Upper lobe of left lung (tissue), 4 donors: ENCODE measurements at regions not wholly inside any gene's neighbourhood (a gene's known extent, or its start where the extent isn't known, plus 50 kb on each side); places are given as distances from the start of the nearest gene placed in this dataset.

ENCODE experiments used
- POLR2A ChIP-seq, 4 donors: fragments of 450-650 bp; IDR thresholded peaks; one replicate each; pipeline ENCODE4 v1.5.1; 2016 to 2017; ENCODE audit warnings: antibody characterized with exemption in 4 of 4, mild to moderate bottlenecking in 2 of 4
- TF ChIP-seq, protein P1 (sequence below), 6 experiments: fragments of 450-650 bp in 4 of 6; fragments of 200-600 bp in 2 of 6; sonication (generic) in 2 of 6; IDR thresholded peaks; one replicate each; pipeline ENCODE4 v1.5.1; 2016 to 2019; ENCODE audit warnings: antibody characterized with exemption in 6 of 6

DNA sequence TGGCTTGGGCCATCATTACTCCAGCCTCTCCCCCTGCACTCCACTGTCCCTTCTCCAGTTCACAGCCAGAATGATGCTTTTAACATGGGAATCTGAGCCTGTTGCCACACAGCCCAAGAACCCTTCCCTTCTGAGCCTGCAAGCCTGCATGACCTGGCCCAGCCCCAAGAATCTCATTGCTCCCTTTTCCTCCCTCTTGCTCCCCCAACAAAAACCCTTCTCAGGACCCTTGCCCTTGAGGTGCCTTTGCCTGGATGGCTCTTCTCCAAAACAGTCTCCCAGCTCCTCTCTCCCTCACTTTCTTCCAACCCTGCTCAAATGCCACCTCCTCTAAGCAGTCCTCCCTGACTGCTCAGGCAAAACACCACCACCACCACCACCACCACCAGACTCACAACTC lies 157.2 kb downstream of the ANKRD60 start:
- TF ChIP-seq, protein P1, sequence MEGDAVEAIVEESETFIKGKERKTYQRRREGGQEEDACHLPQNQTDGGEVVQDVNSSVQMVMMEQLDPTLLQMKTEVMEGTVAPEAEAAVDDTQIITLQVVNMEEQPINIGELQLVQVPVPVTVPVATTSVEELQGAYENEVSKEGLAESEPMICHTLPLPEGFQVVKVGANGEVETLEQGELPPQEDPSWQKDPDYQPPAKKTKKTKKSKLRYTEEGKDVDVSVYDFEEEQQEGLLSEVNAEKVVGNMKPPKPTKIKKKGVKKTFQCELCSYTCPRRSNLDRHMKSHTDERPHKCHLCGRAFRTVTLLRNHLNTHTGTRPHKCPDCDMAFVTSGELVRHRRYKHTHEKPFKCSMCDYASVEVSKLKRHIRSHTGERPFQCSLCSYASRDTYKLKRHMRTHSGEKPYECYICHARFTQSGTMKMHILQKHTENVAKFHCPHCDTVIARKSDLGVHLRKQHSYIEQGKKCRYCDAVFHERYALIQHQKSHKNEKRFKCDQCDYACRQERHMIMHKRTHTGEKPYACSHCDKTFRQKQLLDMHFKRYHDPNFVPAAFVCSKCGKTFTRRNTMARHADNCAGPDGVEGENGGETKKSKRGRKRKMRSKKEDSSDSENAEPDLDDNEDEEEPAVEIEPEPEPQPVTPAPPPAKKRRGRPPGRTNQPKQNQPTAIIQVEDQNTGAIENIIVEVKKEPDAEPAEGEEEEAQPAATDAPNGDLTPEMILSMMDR (IDR thresholded peaks at IDR 0.05): no peak
- no peak for TF ChIP-seq POLR2A (IDR thresholded peaks at IDR 0.05)
